Thyroid gland (tissue), 4 donors: ENCODE measurements at regions not wholly inside any gene's neighbourhood (a gene's known extent, or its start where the extent isn't known, plus 50 kb on each side); places are given as distances from the start of the nearest gene placed in this dataset.
"Not testable (repeated sequence)": the region's sequence is repeated elsewhere in the genome, so short reads cannot be mapped to it uniquely, and the experiment has no call there.

Experiments
- DNase-seq, 2 donors: peaks; one replicate each; pipeline ENCODE4 v3.0.0-alpha.2; 2019
- H3K27ac ChIP-seq, 3 donors: fragments of 200-600 bp; sonication (generic); 1 replicate in 2 of 3; 2 replicates in 1 of 3; pipeline ENCODE4 v1.5.1; 2016 to 2019; ENCODE audit warnings: mild to moderate bottlenecking in 1 of 3, moderate library complexity in 1 of 3
- H3K27me3 ChIP-seq: fragments of 200-600 bp; sonication (generic); one replicate; pipeline ENCODE4 v1.5.1; 2019
- H3K36me3 ChIP-seq, 2 donors: fragments of 200-600 bp; sonication (generic); one replicate each; pipeline ENCODE4 v1.5.1; 2016 to 2019
- H3K4me1 ChIP-seq, 2 donors: fragments of 200-600 bp; sonication (generic); one replicate each; pipeline ENCODE4 v1.5.1; 2017 to 2019
- H3K4me3 ChIP-seq, 3 donors: fragments of 200-600 bp; sonication (generic); replicated peaks in 1 of 3; 1 replicate in 2 of 3; 2 replicates in 1 of 3; pipeline ENCODE4 v1.5.1; 2016; ENCODE audit warnings: mild to moderate bottlenecking in 1 of 3
- H3K9me3 ChIP-seq: fragments of 200-600 bp; sonication (generic); one replicate; pipeline ENCODE4 v1.5.1; 2017
- CTCF ChIP-seq, 6 experiments: fragments of 200-600 bp in 3 of 6; fragments of 450-650 bp in 3 of 6; sonication (generic) in 3 of 6; IDR thresholded peaks; one replicate each; pipeline ENCODE4 v1.5.1; 2016 to 2019; ENCODE audit warnings: antibody characterized with exemption in 6 of 6, mild to moderate bottlenecking in 2 of 6, inconsistent platforms in 1 of 6, moderate library complexity in 1 of 6
- POLR2A ChIP-seq, 2 donors: fragments of 450-650 bp; IDR thresholded peaks; one replicate each; pipeline ENCODE4 v1.6.1; 2017; ENCODE audit warnings: antibody characterized with exemption in 2 of 2, mild to moderate bottlenecking in 2 of 2, moderate library complexity in 1 of 2
- WGBS, 2 donors: methylation state at CpG; one replicate each; pipeline ENCODE4 v1.1.5; 2017; 5-methylcytosine and 5-hydroxymethylcytosine counted together
- intact Hi-C: fragments of 100-400 bp; cut with DNase I; formaldehyde crosslinking; loops from one replicate; pipeline ENCODE4 v1.15.1; 2023

- H3K27ac ChIP-seq = no peak overlapping the region
- no peak overlapping the region for H3K4me3 ChIP-seq
- H3K27me3 ChIP-seq = no peaks in the 10 kb centered on the region
- TF ChIP-seq POLR2A (IDR thresholded peaks at IDR 0.05) (no peak), CTCF (IDR thresholded peaks at IDR 0.05) (no peak)
- intact Hi-C loops = no loop called here
- H3K36me3 ChIP-seq = no peaks in the 10 kb centered on the region
- no peaks in the 10 kb centered on the region for H3K9me3 ChIP-seq
- 77 to 78% methylated on average over 3 of the region's 3 CpGs for WGBS, 2 donors
- no peak for DNase-seq
- H3K4me1 ChIP-seq = no peaks in the 10 kb centered on the region
These were observed 637.0 kb upstream of the RBFOX1 start for GRCh38 chr16:6695666-6696065.

- no peaks in the 10 kb centered on the region for H3K4me1 ChIP-seq
- no peaks in the 10 kb centered on the region for H3K36me3 ChIP-seq
- DNase-seq = no peak
- H3K27me3 ChIP-seq = no peaks in the 10 kb centered on the region
- no peak overlapping the region for H3K27ac ChIP-seq
- intact Hi-C loops = no loop called here
- TF ChIP-seq POLR2A (IDR thresholded peaks at IDR 0.05) (no peak), CTCF (IDR thresholded peaks at IDR 0.05) (no peak)
- WGBS, 2 donors = 74 to 80% methylated on average over 6 of the region's 6 CpGs
- H3K9me3 ChIP-seq = no peaks in the 10 kb centered on the region
- no peak overlapping the region for H3K4me3 ChIP-seq
These were observed 638.0 kb upstream of the RBFOX1 start for GRCh38 chr16:6694636-6695035.

GRCh38 chr16:6693418-6693817, 639.2 kb upstream of the RBFOX1 start:
- H3K4me3 ChIP-seq, intact Hi-C loops, H3K27me3 ChIP-seq, H3K9me3 ChIP-seq, H3K27ac ChIP-seq, H3K4me1 ChIP-seq, DNase-seq, H3K36me3 ChIP-seq: not testable (repeated sequence)
- WGBS, 2 donors = 84 to 90% methylated on average over 2 of the region's 2 CpGs

- Histone ChIP-seq H3K4me1 (no peaks in the 10 kb centered on the region), H3K9me3 (no peaks in the 10 kb centered on the region), H3K36me3 (no peaks in the 10 kb centered on the region), H3K27me3 (no peaks in the 10 kb centered on the region), H3K4me3 (no peak overlapping the region), H3K27ac (no peak overlapping the region)
- TF ChIP-seq POLR2A (IDR thresholded peaks at IDR 0.05) (no peak), CTCF (IDR thresholded peaks at IDR 0.05) (no peak)
- DNase-seq = no peak
- intact Hi-C loops = no loop called here
- WGBS, 2 donors = 90 to 92% methylated on average over 5 of the region's 5 CpGs
These were observed 639.8 kb upstream of the RBFOX1 start for GRCh38 chr16:6692874-6693273.

- intact Hi-C loops = no loop called here
- WGBS, 2 donors = 69 to 76% methylated on average over 4 of the region's 4 CpGs
- H3K4me3 ChIP-seq = no peak overlapping the region
- DNase-seq = no peak
- H3K27ac ChIP-seq = no peak overlapping the region
- H3K4me1 ChIP-seq = no peaks in the 10 kb centered on the region
- H3K9me3 ChIP-seq = no peaks in the 10 kb centered on the region
- no peaks in the 10 kb centered on the region for H3K36me3 ChIP-seq
- TF ChIP-seq CTCF (IDR thresholded peaks at IDR 0.05) (no peak), POLR2A (IDR thresholded peaks at IDR 0.05) (no peak)
- no peaks in the 10 kb centered on the region for H3K27me3 ChIP-seq
These were observed 641.9 kb upstream of the RBFOX1 start for GRCh38 chr16:6690741-6691140.

- TF ChIP-seq POLR2A (IDR thresholded peaks at IDR 0.05) = no peak
- no peak for TF ChIP-seq CTCF (IDR thresholded peaks at IDR 0.05)
- no peak overlapping the region for H3K27ac ChIP-seq
- no peaks in the 10 kb centered on the region for H3K27me3 ChIP-seq
- no peak overlapping the region for H3K4me3 ChIP-seq
- H3K36me3 ChIP-seq = no peaks in the 10 kb centered on the region
- no peak for DNase-seq
- H3K4me1 ChIP-seq = no peaks in the 10 kb centered on the region
- WGBS, 2 donors = 44 to 62% methylated on average over 5 of the region's 5 CpGs
- H3K9me3 ChIP-seq = no peaks in the 10 kb centered on the region
- intact Hi-C loops = loop anchor here (10.0 kb wide), 1 partner anchor 1485 kb away; no protein-coding TSS in a partner anchor
These were observed 643.0 kb upstream of the RBFOX1 start for GRCh38 chr16:6689643-6690042.
